ENCODE measurements at regions not wholly inside any gene's neighbourhood (a gene's known extent, or its start where the extent isn't known, plus 50 kb on each side); places are given as distances from the start of the nearest gene placed in this dataset.

DNA sequence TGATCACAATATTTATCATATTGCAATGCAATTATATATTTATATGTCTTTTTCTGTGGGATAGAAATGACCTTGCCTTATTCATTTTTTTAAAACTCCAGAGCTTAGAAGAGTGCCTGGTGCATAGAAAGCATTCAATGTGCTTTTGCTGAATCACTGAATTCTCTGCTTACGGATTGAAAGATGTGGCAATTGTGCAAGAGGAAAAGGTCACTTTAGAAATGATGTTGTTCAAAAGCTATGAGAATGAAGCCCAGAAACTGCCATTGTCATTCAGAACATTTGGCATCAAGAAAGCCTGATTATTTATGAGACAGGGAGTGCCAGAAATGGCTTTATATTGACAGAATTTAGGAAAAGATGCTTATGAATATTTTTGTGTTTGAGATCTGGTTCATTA, 678.6 kb upstream of the CDH2 start:
- dilution Hi-C loops (cut with MboI; ENCODE audit: extremely low pct_ligation_motif_present, low sequenced_read_pairs), result no loop called here
- TF ChIP-seq EZH2 (IDR thresholded peaks at IDR 0.05; ENCODE audit: low read length), result no peak
- TF ChIP-seq, protein P1, sequence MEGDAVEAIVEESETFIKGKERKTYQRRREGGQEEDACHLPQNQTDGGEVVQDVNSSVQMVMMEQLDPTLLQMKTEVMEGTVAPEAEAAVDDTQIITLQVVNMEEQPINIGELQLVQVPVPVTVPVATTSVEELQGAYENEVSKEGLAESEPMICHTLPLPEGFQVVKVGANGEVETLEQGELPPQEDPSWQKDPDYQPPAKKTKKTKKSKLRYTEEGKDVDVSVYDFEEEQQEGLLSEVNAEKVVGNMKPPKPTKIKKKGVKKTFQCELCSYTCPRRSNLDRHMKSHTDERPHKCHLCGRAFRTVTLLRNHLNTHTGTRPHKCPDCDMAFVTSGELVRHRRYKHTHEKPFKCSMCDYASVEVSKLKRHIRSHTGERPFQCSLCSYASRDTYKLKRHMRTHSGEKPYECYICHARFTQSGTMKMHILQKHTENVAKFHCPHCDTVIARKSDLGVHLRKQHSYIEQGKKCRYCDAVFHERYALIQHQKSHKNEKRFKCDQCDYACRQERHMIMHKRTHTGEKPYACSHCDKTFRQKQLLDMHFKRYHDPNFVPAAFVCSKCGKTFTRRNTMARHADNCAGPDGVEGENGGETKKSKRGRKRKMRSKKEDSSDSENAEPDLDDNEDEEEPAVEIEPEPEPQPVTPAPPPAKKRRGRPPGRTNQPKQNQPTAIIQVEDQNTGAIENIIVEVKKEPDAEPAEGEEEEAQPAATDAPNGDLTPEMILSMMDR (optimal IDR thresholded peaks at IDR 0.05 in 1 of 3, IDR thresholded peaks at IDR 0.05 in 1 of 3, conservative IDR thresholded peaks at IDR 0.05 in 1 of 3; ENCODE audit: extremely low read depth in 1 of 3, insufficient read depth in 2 of 3, low read length in 3 of 3), result no peak
- no peak for FAIRE-seq

DNA sequence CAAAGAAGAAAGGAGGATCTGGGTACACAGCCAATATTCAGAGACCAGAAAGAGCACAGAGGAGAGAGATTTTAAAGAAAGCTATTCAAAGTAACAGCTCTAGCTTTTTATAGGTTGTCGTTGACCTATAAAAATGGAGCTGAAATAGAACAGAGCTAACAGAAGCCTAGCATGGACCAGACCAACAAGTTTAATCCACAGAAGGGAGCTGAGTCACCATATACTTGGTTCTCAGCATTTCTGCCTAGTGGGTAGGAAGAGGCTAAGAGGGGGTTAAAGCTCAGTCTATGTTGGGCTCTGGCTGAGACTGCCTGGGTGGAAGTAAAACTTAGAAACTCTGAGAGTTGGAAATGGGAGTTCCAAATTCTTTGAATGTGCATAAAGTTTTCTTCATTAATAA, 678.0 kb upstream of the CDH2 start:
- no peak for FAIRE-seq
- dilution Hi-C loops (cut with MboI; ENCODE audit: extremely low pct_ligation_motif_present, low sequenced_read_pairs), result no loop called here
- H3K4me2 ChIP-seq (ENCODE audit: control insufficient read depth, extremely low read depth, insufficient read depth, low read depth, low read length), result no peak overlapping the region

More for the DNA sequence above, 678.6 kb upstream of the CDH2 start:
- Histone ChIP-seq H3K27me3 (ENCODE audit: control insufficient read depth, extremely low read depth, insufficient read depth, low read length) (no peaks in the 10 kb centered on the region), H3K79me2 (ENCODE audit: control insufficient read depth, insufficient read depth, low read length) (no peaks in the 10 kb centered on the region), H3K36me3 (ENCODE audit: control insufficient read depth in 2 of 2, extremely low read depth in 1 of 2, insufficient read depth in 2 of 2, low read length in 2 of 2) (no peaks in the 10 kb centered on the region), H2AFZ (ENCODE audit: control insufficient read depth, low read length) (no peak overlapping the region), H3K9me3 (ENCODE audit: control insufficient read depth, low read depth, low read length) (no peaks in the 10 kb centered on the region), H3K4me3 (ENCODE audit: control insufficient read depth in 2 of 3, extremely low read depth in 1 of 3, insufficient read depth in 2 of 3, low read depth in 1 of 3, low read length in 3 of 3) (no peak overlapping the region), H4K20me1 (ENCODE audit: control insufficient read depth, extremely low read depth, insufficient read depth, low read length) (no peaks in the 10 kb centered on the region), H3K4me1 (ENCODE audit: control insufficient read depth, extremely low read depth, insufficient read depth, low read length) (no peaks in the 10 kb centered on the region), H3K9me1 (ENCODE audit: control insufficient read depth, extremely low read depth, insufficient read depth, low read length) (no peaks in the 10 kb centered on the region), H3K9ac (ENCODE audit: control insufficient read depth, extremely low read depth, insufficient read depth, low read length) (no peak overlapping the region), H3K4me2 (ENCODE audit: control insufficient read depth, extremely low read depth, insufficient read depth, low read depth, low read length) (no peak overlapping the region), H3K27ac (ENCODE audit: control insufficient read depth, insufficient read depth, low read length) (no peak overlapping the region)
- DNase-seq (ENCODE audit: low read depth, low spot score), result no peak

More for the DNA sequence above, 678.0 kb upstream of the CDH2 start:
- Histone ChIP-seq H2AFZ (ENCODE audit: control insufficient read depth, low read length) (peak overlapping the region; percentile 12), H3K79me2 (ENCODE audit: control insufficient read depth, insufficient read depth, low read length) (no peaks in the 10 kb centered on the region), H4K20me1 (ENCODE audit: control insufficient read depth, extremely low read depth, insufficient read depth, low read length) (no peaks in the 10 kb centered on the region), H3K4me1 (ENCODE audit: control insufficient read depth, extremely low read depth, insufficient read depth, low read length) (no peaks in the 10 kb centered on the region), H3K27me3 (ENCODE audit: control insufficient read depth, extremely low read depth, insufficient read depth, low read length) (no peaks in the 10 kb centered on the region), H3K36me3 (ENCODE audit: control insufficient read depth in 2 of 2, extremely low read depth in 1 of 2, insufficient read depth in 2 of 2, low read length in 2 of 2) (no peaks in the 10 kb centered on the region), H3K9me1 (ENCODE audit: control insufficient read depth, extremely low read depth, insufficient read depth, low read length) (no peaks in the 10 kb centered on the region), H3K9ac (ENCODE audit: control insufficient read depth, extremely low read depth, insufficient read depth, low read length) (no peak overlapping the region), H3K9me3 (ENCODE audit: control insufficient read depth, low read depth, low read length) (no peaks in the 10 kb centered on the region), H3K4me3 (ENCODE audit: control insufficient read depth in 2 of 3, extremely low read depth in 1 of 3, insufficient read depth in 2 of 3, low read depth in 1 of 3, low read length in 3 of 3) (no peak overlapping the region), H3K27ac (ENCODE audit: control insufficient read depth, insufficient read depth, low read length) (no peak overlapping the region)
- TF ChIP-seq, protein P1 (optimal IDR thresholded peaks at IDR 0.05 in 1 of 3, IDR thresholded peaks at IDR 0.05 in 1 of 3, conservative IDR thresholded peaks at IDR 0.05 in 1 of 3; ENCODE audit: extremely low read depth in 1 of 3, insufficient read depth in 2 of 3, low read length in 3 of 3), result no peak
- TF ChIP-seq EZH2 (IDR thresholded peaks at IDR 0.05; ENCODE audit: low read length), result no peak
- no peak for DNase-seq (ENCODE audit: low read depth, low spot score)

All from keratinocyte (primary cell).